Erythroblast (primary cell): ENCODE measurements at regions not wholly inside any gene's neighbourhood (a gene's known extent, or its start where the extent isn't known, plus 50 kb on each side); places are given as distances from the start of the nearest gene placed in this dataset.

Experiments used
- GATA1 ChIP-seq: IDR thresholded peaks from 2 replicates; pipeline ENCODE4 v1.6.1; 2011; ENCODE audit warnings: low read depth, mild to moderate bottlenecking, control low read depth, low read length, moderate library complexity
- POLR2A ChIP-seq: IDR thresholded peaks from 2 replicates; pipeline ENCODE4 v1.6.1; 2011; ENCODE audit warnings: mild to moderate bottlenecking, low read length

DNA sequence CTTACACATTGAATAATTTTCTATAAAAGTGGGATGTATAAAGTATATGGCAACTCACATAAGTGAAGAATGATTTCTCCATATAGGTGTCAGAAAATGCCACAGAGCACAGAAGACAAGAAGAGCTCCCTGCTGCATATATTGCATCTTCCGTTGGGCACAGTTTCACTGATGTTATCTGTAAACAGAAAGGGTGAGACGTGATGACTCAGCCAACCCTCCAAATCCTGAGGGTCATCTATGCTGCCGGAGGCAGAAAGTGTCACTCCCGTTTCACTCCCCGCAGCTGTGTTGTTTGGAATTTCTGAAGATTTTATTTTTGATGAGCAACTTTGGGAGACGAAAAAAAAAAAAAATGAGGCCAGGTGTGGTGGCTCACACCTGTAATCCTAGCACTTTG, 644.1 kb downstream of the C6orf118 start:
- TF ChIP-seq POLR2A, result no peak
- TF ChIP-seq GATA1, result no peak
